ENCODE measurements at regions not wholly inside any gene's neighbourhood (a gene's known extent, or its start where the extent isn't known, plus 50 kb on each side); places are given as distances from the start of the nearest gene placed in this dataset.

DNA sequence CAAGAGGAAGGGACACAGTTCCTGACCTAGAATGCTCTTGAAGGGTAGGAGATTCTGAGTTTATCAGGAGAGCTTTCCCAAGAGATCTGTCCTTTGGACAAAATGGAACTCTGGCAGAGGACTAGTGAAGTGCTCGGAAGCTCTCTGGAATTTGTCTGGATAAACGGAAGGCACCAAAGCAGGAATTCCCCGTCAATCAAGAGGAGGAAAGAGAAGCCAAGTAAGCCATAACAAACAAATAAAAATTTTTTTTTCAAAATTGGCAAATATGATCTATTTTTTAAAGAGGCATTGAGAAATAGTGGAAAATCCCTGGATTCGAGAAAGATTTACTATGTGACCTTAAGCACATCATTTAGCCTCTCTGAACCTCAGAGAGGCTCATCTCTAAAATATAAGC is 99.2 kb downstream of the GRIN2B start:
- ChIA-PET CTCF (no interaction called here), POLR2A (no interaction called here)
- Mint-ChIP-seq H3K36me3 (no peaks in the 10 kb centered on the region), H3K27ac (no peak overlapping the region), H3K4me1 (no peaks in the 10 kb centered on the region), H3K27me3 (peaks cover 4 to 8% of the 10 kb centered on the region in 2 donors), H3K9me3 (no peaks in the 10 kb centered on the region), H3K4me3 (no peak overlapping the region)
- WGBS (ENCODE audit: insufficient coverage), result no CpG with 5 or more reads among the region's 4 CpGs
- DNase-seq (no peak), ATAC-seq (replicated peaks in 1 of 4) (no peak)
- no peaks in the 10 kb centered on the region for H3K4me1 ChIP-seq (ENCODE audit: control insufficient read depth in 1 of 2, extremely low read depth in 1 of 2, insufficient read depth in 2 of 2, low read length in 2 of 2)
- H3K36me3 ChIP-seq (ENCODE audit: control insufficient read depth in 2 of 2, extremely low read depth in 1 of 2, insufficient read depth in 1 of 2, low read length in 1 of 2), result no peaks in the 10 kb centered on the region
- no peak overlapping the region for H3K27ac ChIP-seq (ENCODE audit: low read length)
- H3K4me3 ChIP-seq (ENCODE audit: control insufficient read depth in 1 of 2, extremely low read depth in 1 of 2, low read length in 1 of 2), result no peak overlapping the region
- peaks cover 0 to 5% of the 10 kb centered on the region in 2 experiments for H3K27me3 ChIP-seq (replicated peaks in 1 of 2; ENCODE audit: control insufficient read depth in 2 of 2, extremely low read depth in 1 of 2, insufficient read depth in 2 of 2, low read length in 1 of 2)
- H3K9me3 ChIP-seq, result no peaks in the 10 kb centered on the region

DNA sequence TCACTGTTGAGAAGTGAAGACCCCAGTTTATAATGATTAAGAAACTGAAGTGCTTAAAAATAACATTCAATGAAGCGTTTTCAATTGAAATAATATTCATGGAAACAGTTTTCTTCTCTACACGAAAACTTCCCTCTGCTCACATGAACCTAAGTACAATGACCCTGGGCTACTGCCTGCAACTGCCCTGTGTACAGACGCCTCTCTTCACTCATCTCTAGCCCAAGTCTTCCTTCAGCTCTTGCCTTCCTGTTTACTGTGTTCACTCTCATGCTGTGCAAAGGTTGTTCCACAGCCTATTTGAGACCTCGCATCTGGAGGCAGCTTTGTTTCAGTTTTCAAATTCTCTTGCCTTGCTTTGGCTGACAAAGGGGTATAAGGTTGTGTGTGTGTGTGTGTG is 100.8 kb downstream of the GRIN2B start:
- CTCF ChIA-PET, result no interaction called here
- H3K36me3 Mint-ChIP-seq, result no peaks in the 10 kb centered on the region
- Histone ChIP-seq H3K4me1 (ENCODE audit: control insufficient read depth in 1 of 2, extremely low read depth in 1 of 2, insufficient read depth in 2 of 2, low read length in 2 of 2) (no peaks in the 10 kb centered on the region), H3K27me3 (replicated peaks in 1 of 2; ENCODE audit: control insufficient read depth in 2 of 2, extremely low read depth in 1 of 2, insufficient read depth in 2 of 2, low read length in 1 of 2) (no peaks in the 10 kb centered on the region), H3K4me3 (ENCODE audit: control insufficient read depth in 1 of 2, extremely low read depth in 1 of 2, low read length in 1 of 2) (no peak overlapping the region), H3K9me3 (no peaks in the 10 kb centered on the region), H3K36me3 (ENCODE audit: control insufficient read depth in 2 of 2, extremely low read depth in 1 of 2, insufficient read depth in 1 of 2, low read length in 1 of 2) (no peaks in the 10 kb centered on the region), H3K27ac (ENCODE audit: low read length) (no peak overlapping the region)
- H3K27ac Mint-ChIP-seq, result no peak overlapping the region
- no peak for DNase-seq
- no peaks in the 10 kb centered on the region for H3K4me1 Mint-ChIP-seq
- whole genome bisulfite sequencing (ENCODE audit: insufficient coverage), result 67% methylated on average over 2 of the region's 4 CpGs
- no peak for ATAC-seq (replicated peaks in 1 of 4)
- H3K9me3 Mint-ChIP-seq, result no peaks in the 10 kb centered on the region
- no peak overlapping the region for H3K4me3 Mint-ChIP-seq
- POLR2A ChIA-PET, result no interaction called here
- H3K27me3 Mint-ChIP-seq, result peaks cover 1 to 10% of the 10 kb centered on the region in 2 donors

DNA sequence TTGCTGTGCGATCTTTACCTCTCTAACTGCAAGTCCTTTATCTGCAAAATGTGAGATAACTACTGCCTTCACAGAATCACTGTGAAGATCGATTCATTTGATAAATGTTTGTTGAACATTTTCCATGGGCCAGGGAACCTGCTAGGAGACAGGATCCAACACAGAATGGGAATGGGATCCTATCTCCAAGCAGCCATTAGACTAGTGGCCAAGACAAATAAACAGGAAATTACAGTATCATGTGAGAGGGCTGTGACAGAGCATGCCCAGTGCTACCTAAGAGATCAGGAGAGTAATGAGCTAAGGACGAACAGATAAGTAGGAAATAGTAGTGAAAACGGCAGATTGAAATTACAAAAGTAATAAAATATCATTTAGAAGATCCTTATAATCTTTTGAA is 105.7 kb downstream of the GRIN2B start:
- Histone ChIP-seq H3K27me3 (replicated peaks in 1 of 2; ENCODE audit: control insufficient read depth in 2 of 2, extremely low read depth in 1 of 2, insufficient read depth in 2 of 2, low read length in 1 of 2) (no peaks in the 10 kb centered on the region), H3K36me3 (ENCODE audit: control insufficient read depth in 2 of 2, extremely low read depth in 1 of 2, insufficient read depth in 1 of 2, low read length in 1 of 2) (no peaks in the 10 kb centered on the region), H3K4me1 (ENCODE audit: control insufficient read depth in 1 of 2, extremely low read depth in 1 of 2, insufficient read depth in 2 of 2, low read length in 2 of 2) (no peaks in the 10 kb centered on the region), H3K27ac (ENCODE audit: low read length) (no peak overlapping the region), H3K9me3 (no peaks in the 10 kb centered on the region), H3K4me3 (ENCODE audit: control insufficient read depth in 1 of 2, extremely low read depth in 1 of 2, low read length in 1 of 2) (no peak overlapping the region)
- Mint-ChIP-seq H3K27ac (no peak overlapping the region), H3K4me3 (no peak overlapping the region), H3K9me3 (no peaks in the 10 kb centered on the region), H3K27me3 (peaks cover 0 to 5% of the 10 kb centered on the region in 2 donors), H3K4me1 (no peaks in the 10 kb centered on the region), H3K36me3 (no peaks in the 10 kb centered on the region)
- no peak for ATAC-seq (replicated peaks in 1 of 4)
- 40% methylated on average over 1 of the region's 4 CpGs for WGBS (ENCODE audit: insufficient coverage)
- DNase-seq, result no peak
- ChIA-PET POLR2A (no interaction called here), CTCF (no interaction called here)

DNA sequence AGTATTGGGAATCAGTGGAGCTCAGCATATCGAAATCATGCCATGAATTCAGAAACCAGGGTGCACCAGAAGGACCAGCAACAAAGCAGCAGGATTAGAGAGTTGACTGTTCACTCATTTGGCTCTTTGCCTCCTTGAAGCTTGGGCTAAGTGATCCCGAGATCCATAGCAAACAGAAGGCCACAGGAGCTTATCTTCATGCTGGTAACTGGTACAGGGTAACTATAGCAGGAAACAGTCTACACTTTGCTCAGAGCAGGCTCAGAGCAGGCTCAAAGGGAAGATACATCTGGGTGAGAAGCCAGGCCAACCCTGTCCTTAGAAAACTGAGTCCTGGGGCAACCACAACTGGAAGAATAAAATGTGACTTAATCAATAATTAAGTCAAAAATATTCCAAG is 111.1 kb downstream of the GRIN2B start:
- H3K27me3 ChIP-seq (replicated peaks in 1 of 2; ENCODE audit: control insufficient read depth in 2 of 2, extremely low read depth in 1 of 2, insufficient read depth in 2 of 2, low read length in 1 of 2), result peaks cover 2 to 8% of the 10 kb centered on the region in 2 experiments
- H3K9me3 ChIP-seq, result no peaks in the 10 kb centered on the region
- no peaks in the 10 kb centered on the region for H3K36me3 ChIP-seq (ENCODE audit: control insufficient read depth in 2 of 2, extremely low read depth in 1 of 2, insufficient read depth in 1 of 2, low read length in 1 of 2)
- peaks cover 15% of the 10 kb centered on the region in 2 donors for H3K27me3 Mint-ChIP-seq
- no peaks in the 10 kb centered on the region for H3K9me3 Mint-ChIP-seq
- no peak overlapping the region for H3K4me3 Mint-ChIP-seq
- H3K4me3 ChIP-seq (ENCODE audit: control insufficient read depth in 1 of 2, extremely low read depth in 1 of 2, low read length in 1 of 2), result no peak overlapping the region
- no peak for ATAC-seq (replicated peaks in 1 of 4)
- no peaks in the 10 kb centered on the region for H3K4me1 Mint-ChIP-seq
- no peak overlapping the region for H3K27ac ChIP-seq (ENCODE audit: low read length)
- WGBS (ENCODE audit: insufficient coverage), result 55% methylated on average over 2 of the region's 2 CpGs
- no peaks in the 10 kb centered on the region for H3K4me1 ChIP-seq (ENCODE audit: control insufficient read depth in 1 of 2, extremely low read depth in 1 of 2, insufficient read depth in 2 of 2, low read length in 2 of 2)
- CTCF ChIA-PET, result no interaction called here
- H3K27ac Mint-ChIP-seq, result no peak overlapping the region
- no peak for DNase-seq
- POLR2A ChIA-PET, result no interaction called here
- no peaks in the 10 kb centered on the region for H3K36me3 Mint-ChIP-seq

DNA sequence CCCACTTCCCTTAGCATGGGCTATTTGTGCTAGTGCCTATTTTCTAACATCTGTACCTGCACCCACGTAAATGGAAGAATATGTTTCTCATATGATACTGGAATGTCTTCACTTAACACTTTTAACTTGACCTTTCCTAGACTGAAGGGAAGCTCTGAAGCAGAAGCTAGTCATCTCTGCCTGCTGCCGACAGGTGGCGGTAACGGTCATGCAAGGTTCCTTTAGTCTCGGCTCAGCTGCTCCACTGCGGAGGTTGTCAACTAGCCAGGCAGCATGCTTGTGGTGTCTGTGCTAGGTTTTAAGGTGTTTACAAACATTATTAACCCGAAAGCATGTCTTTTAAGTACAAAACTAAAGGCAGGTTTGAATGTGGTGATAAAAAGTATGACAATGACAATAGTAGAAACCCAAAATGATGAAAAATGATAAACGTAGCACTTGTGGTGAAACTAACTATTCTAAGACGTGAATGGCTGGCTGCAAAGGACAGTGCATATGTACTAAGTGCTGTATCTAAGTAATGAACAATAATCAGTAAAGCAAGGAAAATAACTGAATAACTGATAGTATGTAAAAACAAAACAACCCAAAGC is 117.2 kb downstream of the GRIN2B start:
- Histone ChIP-seq H3K27me3 (replicated peaks in 1 of 2; ENCODE audit: control insufficient read depth in 2 of 2, extremely low read depth in 1 of 2, insufficient read depth in 2 of 2, low read length in 1 of 2) (peaks cover 2 to 9% of the 10 kb centered on the region in 2 experiments), H3K9me3 (no peaks in the 10 kb centered on the region), H3K4me3 (ENCODE audit: control insufficient read depth in 1 of 2, extremely low read depth in 1 of 2, low read length in 1 of 2) (no peak overlapping the region), H3K36me3 (ENCODE audit: control insufficient read depth in 2 of 2, extremely low read depth in 1 of 2, insufficient read depth in 1 of 2, low read length in 1 of 2) (no peaks in the 10 kb centered on the region), H3K27ac (ENCODE audit: low read length) (no peak overlapping the region), H3K4me1 (ENCODE audit: control insufficient read depth in 1 of 2, extremely low read depth in 1 of 2, insufficient read depth in 2 of 2, low read length in 2 of 2) (no peaks in the 10 kb centered on the region)
- H3K27ac Mint-ChIP-seq, result no peak overlapping the region
- DNase-seq (peak in 26 of 35 experiments; percentile 3 to 54 (median 20)), ATAC-seq (replicated peaks in 1 of 4) (peak in 1 of 4 experiments; percentile 37)
- no peak overlapping the region for H3K4me3 Mint-ChIP-seq
- H3K27me3 Mint-ChIP-seq, result peaks cover 21 to 23% of the 10 kb centered on the region in 2 donors
- H3K36me3 Mint-ChIP-seq, result no peaks in the 10 kb centered on the region
- H3K4me1 Mint-ChIP-seq, result no peaks in the 10 kb centered on the region
- no peaks in the 10 kb centered on the region for H3K9me3 Mint-ChIP-seq
- ChIA-PET CTCF (interaction anchor here in 1 of 2 donors (0.6 kb wide), 1 partner anchor 1591 kb away, joined by 3 read pairs; no protein-coding TSS in a partner anchor), POLR2A (no interaction called here)
- 0% methylated on average over 3 of the region's 9 CpGs for WGBS (ENCODE audit: insufficient coverage)

DNA sequence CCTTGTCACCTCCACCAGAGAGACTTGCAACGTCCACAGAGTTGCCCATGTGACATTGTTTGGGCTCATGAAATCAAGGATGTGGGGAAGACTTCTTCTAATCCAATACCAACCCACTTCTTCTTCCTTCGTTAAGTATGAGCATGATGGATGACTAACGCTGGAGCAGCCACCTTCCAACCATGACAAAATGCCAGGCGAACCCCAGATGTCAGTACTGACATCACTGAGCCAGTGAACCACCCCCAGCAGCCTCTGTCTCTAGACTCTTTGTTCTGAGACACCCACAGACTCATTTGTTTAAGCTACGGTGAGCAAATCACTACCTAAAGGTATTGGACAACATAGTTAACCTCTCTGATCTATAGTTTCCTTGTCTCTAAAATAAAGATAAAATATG is 123.7 kb downstream of the GRIN2B start:
- Histone ChIP-seq H3K27ac (ENCODE audit: low read length) (no peak overlapping the region), H3K4me3 (ENCODE audit: control insufficient read depth in 1 of 2, extremely low read depth in 1 of 2, low read length in 1 of 2) (no peak overlapping the region), H3K36me3 (ENCODE audit: control insufficient read depth in 2 of 2, extremely low read depth in 1 of 2, insufficient read depth in 1 of 2, low read length in 1 of 2) (no peaks in the 10 kb centered on the region), H3K27me3 (replicated peaks in 1 of 2; ENCODE audit: control insufficient read depth in 2 of 2, extremely low read depth in 1 of 2, insufficient read depth in 2 of 2, low read length in 1 of 2) (no peaks in the 10 kb centered on the region), H3K9me3 (no peaks in the 10 kb centered on the region), H3K4me1 (ENCODE audit: control insufficient read depth in 1 of 2, extremely low read depth in 1 of 2, insufficient read depth in 2 of 2, low read length in 2 of 2) (no peaks in the 10 kb centered on the region)
- CTCF ChIA-PET, result no interaction called here
- no peak overlapping the region for H3K27ac Mint-ChIP-seq
- H3K9me3 Mint-ChIP-seq, result no peaks in the 10 kb centered on the region
- 42% methylated on average over 2 of the region's 5 CpGs for WGBS (ENCODE audit: insufficient coverage)
- POLR2A ChIA-PET, result no interaction called here
- no peaks in the 10 kb centered on the region for H3K36me3 Mint-ChIP-seq
- H3K4me3 Mint-ChIP-seq, result no peak overlapping the region
- no peak for DNase-seq
- H3K27me3 Mint-ChIP-seq, result peaks cover 6 to 15% of the 10 kb centered on the region in 2 donors
- H3K4me1 Mint-ChIP-seq, result no peaks in the 10 kb centered on the region
- no peak for ATAC-seq (replicated peaks in 1 of 4)

DNA sequence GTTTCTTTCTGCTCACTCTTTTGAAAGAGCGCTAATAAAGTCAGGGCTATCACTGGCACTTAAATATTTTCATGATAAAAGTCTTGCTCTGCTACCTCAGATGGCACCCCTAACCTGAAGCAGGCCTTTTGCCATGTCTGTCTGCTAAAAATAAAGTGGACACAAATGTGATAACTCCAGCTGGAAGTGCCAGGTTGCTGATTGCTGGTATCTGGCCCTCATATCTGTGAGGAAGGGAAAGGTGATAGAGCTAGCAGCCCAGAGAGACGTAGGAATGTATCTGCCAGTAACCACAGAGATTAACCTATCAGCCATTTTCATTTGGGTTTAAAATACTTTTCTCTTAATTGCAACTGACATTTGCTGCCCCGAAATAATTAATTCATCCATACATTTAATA is 127.9 kb downstream of the GRIN2B start:
- no peaks in the 10 kb centered on the region for H3K27me3 ChIP-seq (replicated peaks in 1 of 2; ENCODE audit: control insufficient read depth in 2 of 2, extremely low read depth in 1 of 2, insufficient read depth in 2 of 2, low read length in 1 of 2)
- WGBS (ENCODE audit: insufficient coverage), result no CpG with 5 or more reads among the region's 3 CpGs
- ATAC-seq (replicated peaks in 1 of 4), result no peak
- no peaks in the 10 kb centered on the region for H3K36me3 ChIP-seq (ENCODE audit: control insufficient read depth in 2 of 2, extremely low read depth in 1 of 2, insufficient read depth in 1 of 2, low read length in 1 of 2)
- no peak overlapping the region for H3K4me3 Mint-ChIP-seq
- no peaks in the 10 kb centered on the region for H3K9me3 Mint-ChIP-seq
- DNase-seq, result no peak
- peaks cover 1 to 3% of the 10 kb centered on the region in 2 donors for H3K27me3 Mint-ChIP-seq
- no peak overlapping the region for H3K4me3 ChIP-seq (ENCODE audit: control insufficient read depth in 1 of 2, extremely low read depth in 1 of 2, low read length in 1 of 2)
- no peaks in the 10 kb centered on the region for H3K36me3 Mint-ChIP-seq
- ChIA-PET POLR2A (no interaction called here), CTCF (no interaction called here)
- H3K27ac ChIP-seq (ENCODE audit: low read length), result no peak overlapping the region
- H3K4me1 Mint-ChIP-seq, result no peaks in the 10 kb centered on the region
- H3K9me3 ChIP-seq, result no peaks in the 10 kb centered on the region
- no peak overlapping the region for H3K27ac Mint-ChIP-seq
- H3K4me1 ChIP-seq (ENCODE audit: control insufficient read depth in 1 of 2, extremely low read depth in 1 of 2, insufficient read depth in 2 of 2, low read length in 2 of 2), result no peaks in the 10 kb centered on the region
